Medulla oblongata (tissue), 1 donor: ENCODE measurements at regions not wholly inside any gene's neighbourhood (a gene's known extent, or its start where the extent isn't known, plus 50 kb on each side); places are given as distances from the start of the nearest gene placed in this dataset.

Experiments
- DNase-seq: peaks from one replicate; pipeline ENCODE4 v3.0.0-alpha.2; 2015; ENCODE audit errors: extremely low spot score

DNA sequence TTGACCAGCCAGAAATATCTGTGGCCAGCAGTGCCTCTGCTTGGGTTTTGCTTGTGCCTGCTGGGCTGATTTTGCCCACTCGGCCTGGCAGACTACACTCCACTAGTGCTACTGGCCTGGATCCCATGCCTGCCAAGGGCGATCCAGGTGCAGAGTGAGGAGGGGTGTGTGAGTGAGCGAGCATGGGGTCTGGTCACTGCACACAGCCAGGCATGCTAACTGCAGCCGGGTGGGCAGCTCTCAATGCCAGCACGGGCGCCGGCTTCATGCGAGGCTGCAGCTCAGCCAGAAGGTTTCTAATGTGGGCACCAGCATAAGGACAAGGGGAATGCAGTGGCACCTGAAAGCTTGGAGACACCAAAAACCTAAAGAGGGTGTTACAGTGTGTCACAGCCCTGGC lies 1161.4 kb downstream of the FSTL5 start:
- no peak for DNase-seq

DNA sequence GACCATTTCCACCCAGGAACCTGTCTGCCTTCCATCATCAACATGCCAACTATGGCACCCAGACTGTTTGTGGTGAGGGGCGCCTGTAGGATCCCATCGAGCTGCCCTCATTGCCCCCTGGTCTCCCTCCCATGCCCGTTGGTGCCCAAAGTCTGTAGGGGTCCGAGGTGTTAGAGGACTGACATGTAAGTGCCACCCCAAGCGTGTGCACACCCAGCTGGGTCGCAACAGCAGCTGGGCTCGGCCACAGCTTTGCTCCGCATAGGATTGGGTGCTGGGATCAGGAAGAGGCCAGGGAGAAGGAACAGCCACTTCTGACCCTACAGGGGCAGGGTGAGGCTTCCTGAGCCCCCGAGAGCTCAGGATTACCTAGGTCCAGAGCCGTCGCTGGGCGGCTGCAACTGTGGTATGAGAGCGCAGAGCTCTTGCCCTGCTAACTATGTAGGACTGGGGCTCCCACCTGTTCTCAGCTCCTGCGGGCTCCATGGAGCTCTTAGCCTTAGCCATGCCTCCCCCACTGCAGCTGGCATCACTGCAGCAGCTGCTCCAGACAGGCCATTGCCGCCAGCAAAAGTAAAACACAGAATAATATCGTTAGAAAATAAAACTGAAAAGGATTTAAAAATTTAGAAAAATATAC lies 1160.3 kb downstream of the FSTL5 start:
- no peak for DNase-seq

DNA sequence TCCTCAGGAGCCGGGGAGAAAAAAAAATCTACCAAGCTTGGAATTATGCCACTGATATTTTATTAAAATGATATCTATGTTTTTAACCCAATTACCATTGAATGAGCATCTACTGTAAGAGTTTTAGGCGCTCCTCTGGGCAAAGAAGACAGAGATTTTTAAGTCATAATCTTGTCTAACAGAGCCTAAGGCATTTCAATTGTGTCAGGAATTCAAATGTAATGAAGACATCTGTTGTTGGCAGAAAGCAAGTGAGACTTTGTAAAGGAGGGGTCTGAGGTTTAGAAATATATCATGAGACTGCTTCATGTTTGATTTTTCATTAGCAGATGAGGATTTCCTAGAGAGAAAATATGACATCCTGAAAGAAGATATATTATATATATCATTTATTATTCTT lies 1158.1 kb downstream of the FSTL5 start:
- DNase-seq, result no peak

DNA sequence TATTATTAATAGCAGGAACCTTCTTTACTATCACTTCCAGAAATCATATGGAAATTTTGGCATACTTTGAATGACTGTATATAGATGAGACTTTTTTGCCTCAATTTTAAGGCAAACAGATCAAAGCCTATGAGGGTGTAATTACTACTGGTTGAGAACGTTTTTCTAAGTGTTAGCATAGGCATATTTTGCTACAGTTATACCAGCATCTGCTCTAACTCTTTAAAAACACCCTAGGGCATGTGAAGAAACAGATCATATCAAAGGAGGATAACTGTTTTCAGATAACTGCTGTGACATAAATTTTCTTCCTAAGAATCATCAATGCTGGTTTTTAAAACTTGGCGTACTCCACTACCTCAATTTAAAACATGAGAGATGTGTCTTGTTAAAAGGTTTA lies 1155.3 kb downstream of the FSTL5 start:
- DNase-seq, result no peak

DNA sequence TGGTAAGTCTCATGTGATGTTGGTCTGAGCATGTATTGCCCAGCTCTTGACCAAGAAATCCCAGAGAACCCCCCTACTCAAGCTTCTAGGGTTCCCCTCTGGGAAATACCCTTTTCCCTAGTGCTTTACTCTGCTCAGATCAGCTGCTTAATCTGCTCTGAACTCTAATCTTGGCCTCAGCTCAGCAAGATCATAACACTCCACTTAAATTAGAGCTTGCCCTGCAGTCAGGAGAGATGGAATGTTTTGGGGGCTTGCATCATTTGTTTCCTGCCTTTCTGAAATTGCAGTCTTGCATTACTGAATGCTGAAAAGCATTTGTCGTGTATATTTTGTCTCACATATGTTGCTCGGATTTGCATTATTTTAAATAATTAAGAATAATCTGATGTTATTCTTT lies 1153.6 kb downstream of the FSTL5 start:
- no peak for DNase-seq
